ENCODE measurements at regions not wholly inside any gene's neighbourhood (a gene's known extent, or its start where the extent isn't known, plus 50 kb on each side); places are given as distances from the start of the nearest gene placed in this dataset.
"Not testable (repeated sequence)": the region's sequence is repeated elsewhere in the genome, so short reads cannot be mapped to it uniquely, and the experiment has no call there.

DNA sequence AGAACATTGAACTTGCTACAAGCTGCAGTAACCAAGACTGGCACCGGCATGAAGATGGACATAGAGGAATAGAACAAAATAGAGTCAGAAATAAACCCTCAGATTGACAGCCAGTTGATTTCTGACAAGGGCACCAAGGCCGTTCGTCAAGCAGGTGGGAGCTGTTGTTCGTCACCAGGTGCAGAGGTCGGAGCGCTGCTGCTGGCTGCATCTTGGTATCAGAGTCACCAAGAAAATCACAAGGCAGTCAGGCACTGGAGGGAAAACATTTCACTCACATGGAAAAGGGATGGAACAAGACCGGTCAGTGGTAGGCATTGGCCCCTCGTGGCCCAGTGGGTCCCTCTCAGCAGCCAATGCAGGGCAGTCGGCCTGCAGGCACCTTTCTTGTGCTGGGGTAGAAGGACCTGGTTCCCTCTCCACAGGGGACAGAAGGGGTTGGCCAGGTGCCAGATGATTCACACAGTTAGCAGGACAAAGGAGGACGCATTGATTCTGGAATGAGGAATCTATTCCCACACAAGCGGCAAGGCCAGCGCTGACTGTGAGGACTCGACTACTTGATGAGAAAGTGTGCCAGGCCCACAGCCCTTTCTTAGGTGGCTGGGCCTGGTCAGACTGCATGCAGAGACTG is 115.8 kb upstream of the FGF3 start:
- no peak for DNase-seq

DNA sequence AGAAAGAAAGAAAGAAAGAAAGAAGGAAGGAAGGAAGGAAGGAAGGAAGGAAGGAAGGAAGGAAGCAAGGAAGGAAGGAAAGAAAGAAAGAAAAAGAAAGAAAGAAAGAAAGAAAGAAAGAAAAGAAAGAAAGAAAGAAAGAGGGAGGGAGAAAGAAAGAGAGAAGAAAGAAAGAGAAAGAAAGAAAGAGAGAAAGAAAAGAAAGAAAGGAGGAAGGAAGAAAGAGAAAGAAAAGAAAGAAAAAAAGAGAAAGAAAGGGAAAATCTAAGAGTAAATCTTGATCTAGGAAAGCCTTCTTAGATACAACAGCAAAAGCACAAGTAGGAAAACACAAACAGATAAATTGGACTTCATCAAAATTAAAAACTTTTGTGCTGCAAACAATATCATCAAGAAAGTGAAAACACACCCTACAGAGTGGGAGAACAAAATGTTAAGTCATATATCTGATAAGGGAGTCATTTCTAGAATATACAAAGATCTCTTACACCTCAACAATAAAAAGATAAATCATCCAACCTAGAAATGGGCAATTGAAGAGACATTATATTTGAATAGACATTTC is 116.8 kb upstream of the FGF3 start:
- DNase-seq, result no peak

DNA sequence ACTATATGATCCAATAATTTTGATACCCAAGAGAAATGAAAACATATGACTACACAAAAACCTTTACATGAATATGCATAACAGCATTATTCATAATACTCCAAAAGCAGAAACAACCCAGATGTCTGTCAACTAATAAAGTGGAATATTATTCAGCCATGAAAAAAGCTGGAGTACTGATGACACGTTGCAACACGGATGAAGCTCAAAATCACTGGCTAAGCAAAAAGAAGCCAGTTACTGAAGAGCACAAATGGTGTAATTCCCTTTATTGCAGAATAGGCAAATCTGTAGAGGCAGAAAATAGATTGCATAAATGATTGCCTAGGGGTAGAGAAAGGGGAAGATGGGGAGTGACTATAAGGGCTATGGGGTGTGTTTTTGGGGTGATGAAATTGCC is 117.6 kb upstream of the FGF3 start:
- no peak for DNase-seq

DNA sequence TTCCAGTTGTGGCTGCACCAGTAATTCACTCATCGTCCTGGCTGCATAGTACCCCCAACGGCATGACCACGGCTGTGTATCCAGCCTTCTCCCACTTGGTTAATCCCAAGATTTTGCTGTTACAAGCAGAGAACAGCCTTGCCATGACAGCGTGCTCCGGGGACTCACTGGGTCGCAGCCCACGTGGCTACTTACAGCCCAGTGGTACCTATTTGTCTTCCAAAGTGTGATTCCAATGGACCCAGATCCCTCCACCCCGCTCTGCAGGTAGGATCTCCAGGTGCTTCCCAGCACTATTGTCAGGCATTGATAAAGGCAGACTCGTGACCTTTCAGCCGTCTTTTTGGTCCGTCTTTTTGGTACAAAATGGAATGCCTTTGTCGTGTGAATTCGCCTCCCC is 119.0 kb upstream of the FGF3 start:
- DNase-seq, result no peak

DNA sequence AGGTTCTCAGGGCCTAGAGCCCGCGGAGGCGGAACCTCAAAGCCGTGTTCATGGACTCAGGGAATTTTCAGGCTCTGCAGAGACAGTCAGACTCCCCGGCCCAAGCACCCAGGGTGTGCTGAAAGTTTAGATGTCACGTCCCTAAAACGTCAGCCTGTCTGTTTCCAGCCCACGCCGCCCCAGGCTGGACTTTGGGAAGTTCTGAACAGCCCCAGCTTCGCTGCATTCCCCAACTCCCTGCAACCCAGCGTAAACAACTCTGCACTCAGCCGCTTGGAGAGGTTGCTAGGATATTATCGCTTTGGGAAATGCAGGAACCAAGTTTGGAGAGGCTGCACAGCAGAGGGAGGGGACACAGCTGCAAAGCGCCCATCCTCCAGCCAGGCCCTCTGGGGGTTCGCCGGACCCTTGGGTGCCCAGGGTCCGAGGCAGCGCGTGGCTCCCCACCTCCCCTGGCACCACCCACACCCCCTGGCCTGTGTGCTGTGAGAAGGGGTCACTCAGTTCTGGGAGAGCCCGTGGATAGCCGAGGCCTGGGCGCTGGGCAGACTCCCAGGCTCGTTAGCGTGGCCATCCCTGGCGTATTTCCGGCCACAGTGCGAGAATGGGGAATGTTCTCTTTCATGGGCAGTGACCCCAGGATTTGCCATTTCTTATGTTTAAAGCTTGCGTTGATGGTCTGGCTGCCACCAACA is 120.5 kb upstream of the FGF3 start:
- DNase-seq, result no peak

DNA sequence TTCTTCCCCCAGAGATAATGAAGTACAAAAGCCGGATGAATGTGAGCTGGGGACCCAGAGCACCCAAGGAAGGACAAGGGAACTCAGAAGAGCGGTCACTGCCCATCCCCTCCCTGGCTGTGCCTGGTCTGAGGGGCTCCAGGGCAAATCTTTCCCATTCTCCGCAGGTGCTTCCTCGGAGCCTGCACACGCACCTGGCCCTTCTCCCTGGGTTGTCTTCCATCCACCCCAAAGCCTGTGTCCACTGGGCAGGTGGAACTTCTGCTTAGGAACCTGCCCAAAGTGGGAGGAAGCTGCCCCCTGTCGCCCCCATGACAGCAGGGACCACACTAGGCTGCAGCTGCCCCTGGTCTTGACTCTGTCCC is 121.0 kb upstream of the FGF3 start:
- DNase-seq, result no peak

DNA sequence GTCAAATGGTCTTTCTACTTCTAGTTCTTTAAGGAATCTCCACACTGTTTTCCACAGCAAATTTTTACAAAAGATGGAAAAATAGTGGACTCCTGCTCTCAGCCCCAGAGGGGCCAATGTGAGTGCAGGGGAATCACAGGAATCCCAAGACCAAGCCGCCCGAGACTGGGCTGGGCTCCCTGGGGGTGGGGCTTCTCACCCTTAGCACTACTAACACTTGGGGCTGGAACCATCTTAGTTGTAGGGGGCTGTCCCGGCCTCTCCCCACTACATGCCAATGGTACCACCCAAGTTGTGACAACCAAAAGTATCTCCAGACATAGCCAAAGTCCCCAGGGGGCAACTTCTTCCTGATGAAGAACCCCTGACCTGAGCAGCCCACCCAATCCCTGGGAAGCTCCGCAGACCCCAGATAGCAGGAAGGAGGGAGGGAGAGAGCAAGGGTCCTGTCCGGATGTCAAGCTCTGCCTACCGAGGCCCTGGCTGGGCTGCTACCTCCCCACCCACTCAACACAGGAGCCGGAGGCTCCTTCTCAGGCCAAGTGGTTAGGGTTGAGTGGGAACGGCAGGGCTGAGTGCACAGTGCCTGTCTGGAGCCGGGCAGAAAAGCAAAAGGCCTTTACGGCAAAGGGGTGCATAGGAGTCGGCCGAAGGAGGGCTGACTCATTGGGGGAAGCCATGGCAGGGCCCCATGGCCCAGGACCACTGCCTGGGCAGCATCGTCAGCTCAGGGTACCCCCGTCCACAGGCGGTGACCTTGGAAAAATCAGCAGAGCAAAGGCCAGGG is 122.5 kb upstream of the FGF3 start:
- no peak for DNase-seq

DNA sequence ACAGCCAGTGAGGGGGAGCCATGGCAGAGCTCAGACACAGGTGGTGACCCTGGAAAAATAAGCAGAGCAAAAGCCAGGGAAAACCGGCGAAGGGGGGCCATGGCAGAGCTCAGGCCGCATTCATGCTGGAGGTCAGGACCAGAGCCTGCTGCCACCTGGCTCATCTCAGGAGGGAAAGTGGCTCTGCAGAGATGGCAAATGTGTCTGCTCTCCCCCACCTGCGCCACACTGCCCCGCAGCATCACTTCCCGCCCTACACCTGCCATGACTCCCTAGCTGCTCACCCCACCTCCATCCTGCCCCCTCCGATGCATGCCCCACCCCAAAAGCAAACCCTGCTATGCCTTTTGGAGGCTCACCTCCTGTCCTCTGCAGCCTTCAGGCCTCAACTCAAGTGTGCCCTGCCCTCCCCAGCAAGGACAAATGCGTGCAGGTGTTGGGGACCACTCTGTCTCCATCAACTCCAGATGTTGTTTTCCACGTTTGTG is 123.2 kb upstream of the FGF3 start:
- no peak for DNase-seq

DNA sequence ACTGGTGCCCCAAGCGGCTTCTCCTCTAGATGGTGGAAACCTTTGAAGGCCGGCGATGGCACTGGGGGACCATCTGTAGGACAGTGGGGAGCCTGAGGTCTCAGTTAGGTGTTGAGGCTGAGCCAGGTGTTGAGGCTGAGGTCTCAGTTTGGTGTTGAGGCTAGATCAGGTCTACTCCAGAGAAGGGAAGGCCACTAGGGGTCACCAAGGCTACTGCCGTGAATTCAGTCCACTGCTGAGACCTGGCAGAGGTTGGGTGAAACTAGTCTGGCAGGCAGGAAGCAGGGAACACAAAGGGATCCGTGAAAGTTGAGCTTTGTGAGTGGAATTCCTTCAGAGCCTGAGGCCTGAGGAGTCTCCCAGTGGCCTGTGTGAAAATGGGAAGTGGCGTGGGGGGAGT is 123.8 kb upstream of the FGF3 start:
- no peak for DNase-seq

DNA sequence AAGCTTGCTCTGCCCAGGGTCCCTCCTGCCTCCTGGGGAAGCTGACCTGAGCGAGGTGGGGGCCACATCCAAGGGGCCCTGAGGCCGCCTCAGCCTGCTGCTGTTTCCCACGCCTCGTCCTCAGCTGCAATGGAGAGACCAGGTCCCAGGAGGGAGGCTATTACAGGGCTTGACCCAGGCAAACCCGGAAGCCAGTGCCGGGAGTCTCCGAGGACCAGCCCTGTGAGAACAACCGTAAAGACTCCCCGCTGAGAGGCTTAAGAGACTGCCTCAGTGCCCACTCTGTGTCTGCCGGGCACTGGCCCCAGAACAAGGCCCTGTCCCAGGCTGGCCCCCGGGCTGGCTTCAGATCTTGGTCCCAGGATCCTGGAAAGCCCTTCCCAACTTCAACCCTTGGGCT is 124.3 kb upstream of the FGF3 start:
- no peak for DNase-seq

DNA sequence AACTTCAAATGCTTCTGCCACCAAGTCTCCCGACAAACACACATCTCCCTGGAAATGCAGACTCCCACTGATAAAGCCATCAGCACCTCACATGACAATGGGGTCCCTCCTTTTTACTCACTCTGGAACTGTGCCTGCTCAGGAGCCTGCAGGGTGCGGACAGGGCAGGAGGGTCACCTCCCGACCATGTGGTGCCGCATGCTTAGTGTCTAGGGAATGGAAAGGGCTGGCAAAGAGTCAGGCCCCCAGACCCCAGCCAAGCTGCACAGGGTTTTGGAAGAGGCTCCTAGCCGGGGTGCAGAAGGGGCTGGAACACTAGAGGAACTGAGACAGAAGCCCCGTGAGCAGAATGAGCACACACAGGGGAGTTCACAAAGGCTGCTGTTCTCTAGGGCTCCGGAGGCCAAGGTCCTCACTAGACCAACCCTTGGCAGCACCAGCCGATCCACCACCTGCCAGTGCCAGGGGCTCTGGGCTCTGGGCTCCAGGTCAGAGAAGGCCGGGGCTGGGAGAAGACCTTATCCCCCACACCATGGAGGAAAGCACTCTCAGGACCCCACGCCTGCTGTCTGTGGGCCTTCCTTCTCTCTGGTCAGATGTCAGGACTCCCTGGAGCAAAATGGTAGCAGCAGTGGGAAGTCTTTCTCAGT is 125.1 kb upstream of the FGF3 start:
- no peak for DNase-seq

DNA sequence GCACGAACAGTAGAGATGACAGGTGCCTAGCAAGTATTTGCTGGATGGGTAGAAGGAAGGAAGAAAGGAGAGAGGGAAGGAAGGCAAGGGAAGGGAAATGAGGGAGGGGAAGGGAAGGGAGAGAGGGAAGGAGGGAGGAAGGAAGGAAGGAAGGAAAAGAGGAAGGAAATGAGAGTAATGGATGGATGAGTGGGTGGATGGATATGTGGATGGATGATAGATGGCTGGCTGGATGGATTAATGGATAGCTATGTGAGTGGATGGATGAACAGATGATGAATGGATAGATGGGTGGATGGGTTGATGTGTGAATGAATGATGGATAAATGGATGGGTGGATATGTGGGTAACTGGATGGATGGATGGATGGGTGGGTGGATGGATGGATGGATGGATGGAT is 125.9 kb upstream of the FGF3 start:
- no peak for DNase-seq

DNA sequence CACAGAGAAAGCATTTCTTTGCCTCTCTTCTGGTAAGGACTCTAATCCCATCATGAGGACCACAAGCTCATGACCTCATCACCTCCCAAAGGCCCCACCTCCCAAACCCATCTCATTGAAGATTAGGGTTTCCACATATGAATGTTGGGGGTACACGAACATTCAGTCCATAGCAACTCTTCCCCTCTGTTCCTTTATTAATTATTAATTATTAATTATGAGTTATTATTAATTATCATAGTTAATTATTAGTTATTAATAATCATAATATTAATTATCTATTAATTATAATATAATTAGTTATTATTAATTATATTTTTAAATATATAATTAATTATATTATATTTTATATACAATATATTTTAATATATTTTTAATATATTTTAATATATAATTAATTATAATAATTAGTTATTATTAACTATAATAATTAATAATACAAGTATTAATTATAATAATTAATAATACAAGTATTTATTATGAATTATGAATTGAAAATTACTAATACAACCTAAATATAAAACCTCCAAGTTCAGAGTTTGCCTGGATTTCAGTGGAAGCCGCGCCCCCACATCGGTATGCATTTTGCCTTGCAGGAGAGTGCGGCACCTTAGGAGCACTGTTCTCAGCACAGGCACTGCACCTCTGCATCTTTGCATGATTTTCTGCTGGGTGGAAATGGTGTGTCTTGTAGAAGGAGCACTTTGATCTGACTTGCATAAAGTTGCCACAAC is 128.0 kb upstream of the FGF3 start:
- no peak for DNase-seq

DNA sequence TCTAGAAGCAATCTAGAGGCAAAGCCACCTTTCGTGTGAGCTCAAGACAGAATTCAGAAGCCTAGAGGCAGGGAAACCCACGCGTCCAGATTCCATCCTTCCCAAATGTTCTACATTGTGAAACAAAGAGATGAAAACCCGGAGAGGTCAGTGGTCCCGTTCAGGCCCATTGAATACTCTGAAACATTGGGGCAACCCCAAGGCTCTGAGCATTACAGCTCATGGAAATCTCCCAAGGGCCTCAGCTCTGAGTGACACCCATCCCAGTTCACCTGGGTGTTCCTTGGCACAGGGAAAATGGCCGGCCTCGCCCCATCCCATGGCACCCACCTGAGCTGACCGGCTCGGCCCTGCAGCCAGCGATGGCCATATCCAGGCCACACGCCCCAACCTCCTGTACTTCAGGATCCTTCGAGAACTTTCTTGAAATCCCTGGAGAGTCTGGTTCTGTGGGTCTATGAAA is 128.6 kb upstream of the FGF3 start:
- DNase-seq, result no peak

DNA sequence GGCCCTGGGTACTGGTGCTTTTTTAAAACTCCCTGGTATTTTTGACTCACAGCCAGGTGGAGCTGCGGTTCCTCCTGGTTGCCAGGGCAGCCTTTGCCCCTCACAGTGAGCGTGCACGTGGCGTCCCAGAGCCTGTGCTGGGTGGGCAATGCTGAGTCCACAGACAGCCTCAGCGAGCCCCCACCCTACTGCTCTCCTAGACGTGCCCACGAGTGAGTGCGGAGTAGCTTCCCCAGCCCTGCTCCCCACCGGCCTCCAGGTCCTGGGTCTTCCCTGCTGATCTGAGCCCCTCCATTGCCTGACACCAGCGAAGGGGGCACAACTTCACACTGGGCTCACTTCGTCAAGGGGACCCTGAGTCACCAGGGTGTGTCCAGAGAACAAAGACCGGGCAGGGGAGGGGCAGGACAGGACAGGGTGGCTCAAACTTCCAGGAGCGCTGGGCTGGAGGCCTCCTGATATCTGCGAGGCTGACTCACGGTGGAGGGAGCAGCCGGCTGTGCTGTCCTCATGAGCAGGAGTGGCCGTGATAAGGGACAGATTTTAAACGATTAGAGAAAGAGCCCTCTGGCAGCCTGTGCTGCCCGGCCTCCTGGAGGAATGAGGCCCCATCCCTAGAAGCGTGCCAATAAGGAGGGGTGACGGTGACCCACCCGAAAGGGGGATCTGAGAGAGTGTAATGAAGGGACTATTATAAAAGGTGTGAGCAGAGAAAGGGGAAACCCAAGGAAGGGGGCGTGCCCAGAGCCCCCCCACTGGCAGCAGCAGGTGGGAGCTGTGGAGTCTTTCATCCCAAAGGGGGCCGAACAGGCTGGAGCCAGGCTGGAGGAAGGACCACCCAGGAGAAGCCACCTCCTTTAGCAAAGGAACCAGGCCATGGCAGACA is 129.3 kb upstream of the FGF3 start:
- no peak for DNase-seq

DNA sequence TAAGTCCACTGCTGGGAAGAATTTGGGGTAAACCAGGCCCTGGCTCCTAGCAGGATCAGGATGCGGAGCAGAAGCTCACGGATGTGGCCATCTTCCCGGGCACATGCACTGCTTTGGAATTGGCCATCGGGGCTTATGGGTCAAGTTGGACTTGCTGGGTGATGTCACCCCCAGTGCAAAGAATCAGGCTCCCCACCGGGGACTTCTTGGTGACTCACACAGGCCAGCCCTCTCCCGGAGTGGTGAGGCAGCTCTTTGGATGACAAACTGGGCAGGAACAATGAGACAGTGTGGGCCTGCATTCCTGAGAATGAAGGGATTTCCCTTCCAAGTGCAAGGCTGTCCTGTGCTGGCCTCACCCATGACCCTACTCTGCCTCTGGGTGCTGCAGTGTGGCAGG is 128.8 kb upstream of the ANO1 start:
- no peak for DNase-seq

DNA sequence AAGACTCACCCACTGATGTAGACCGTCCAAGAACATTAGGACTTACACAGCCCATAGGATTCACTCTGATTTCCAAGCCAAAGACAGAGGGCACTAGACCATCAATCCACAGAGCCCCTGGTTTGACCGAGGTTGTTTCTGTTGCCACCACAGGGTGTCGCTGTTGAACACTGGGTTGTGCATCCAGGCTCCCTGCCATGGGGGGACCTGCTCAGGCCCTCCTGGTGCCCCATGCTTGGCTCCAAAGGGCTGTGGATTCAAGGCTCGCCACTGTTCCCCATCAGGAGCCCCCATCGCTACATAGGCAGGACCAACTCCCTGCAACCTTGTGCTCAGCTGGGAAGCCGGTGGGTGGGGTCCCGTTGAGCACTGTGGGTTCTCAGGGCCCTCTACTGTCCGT is 128.0 kb upstream of the ANO1 start:
- DNase-seq, result no peak

DNA sequence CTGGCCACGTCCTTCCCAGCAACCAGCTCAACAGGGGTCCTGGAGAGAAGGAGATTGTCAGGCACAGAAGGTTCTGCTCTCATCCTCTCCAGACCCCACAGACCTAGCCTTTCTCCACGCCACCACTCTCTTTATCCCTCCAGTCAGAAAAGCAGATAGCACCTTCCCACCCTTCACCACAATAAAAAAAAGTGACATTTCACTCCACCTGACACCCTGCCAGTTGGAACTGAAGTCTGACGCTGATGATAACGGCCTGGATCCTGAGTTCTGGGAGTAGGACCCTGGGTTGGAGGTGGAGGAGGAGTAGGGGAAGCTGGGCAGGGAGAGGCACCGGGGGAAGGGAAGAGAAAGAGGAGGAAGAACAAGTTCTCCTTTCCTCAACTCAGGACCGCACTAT is 127.5 kb upstream of the ANO1 start:
- no peak for DNase-seq

DNA sequence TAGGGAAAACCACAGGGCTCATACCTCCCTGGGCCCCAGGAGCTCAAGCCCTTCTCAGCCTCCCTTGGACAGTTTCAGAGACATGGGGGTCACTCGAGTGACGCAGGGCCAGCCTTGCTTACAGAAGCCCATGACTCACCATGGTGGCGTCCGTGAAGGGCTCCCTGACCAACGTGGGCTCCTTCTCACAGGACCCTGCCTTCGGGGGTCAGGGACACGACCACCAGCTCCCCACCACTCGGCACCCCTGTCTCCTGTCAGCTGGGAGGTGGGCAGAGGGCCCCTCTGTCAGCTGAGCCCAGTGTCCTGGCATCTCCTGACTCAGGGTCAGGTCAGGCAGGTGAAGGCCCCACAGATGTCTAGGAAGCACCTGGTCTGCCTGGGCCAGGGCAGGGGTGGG is 126.3 kb upstream of the ANO1 start:
- DNase-seq, result no peak

DNA sequence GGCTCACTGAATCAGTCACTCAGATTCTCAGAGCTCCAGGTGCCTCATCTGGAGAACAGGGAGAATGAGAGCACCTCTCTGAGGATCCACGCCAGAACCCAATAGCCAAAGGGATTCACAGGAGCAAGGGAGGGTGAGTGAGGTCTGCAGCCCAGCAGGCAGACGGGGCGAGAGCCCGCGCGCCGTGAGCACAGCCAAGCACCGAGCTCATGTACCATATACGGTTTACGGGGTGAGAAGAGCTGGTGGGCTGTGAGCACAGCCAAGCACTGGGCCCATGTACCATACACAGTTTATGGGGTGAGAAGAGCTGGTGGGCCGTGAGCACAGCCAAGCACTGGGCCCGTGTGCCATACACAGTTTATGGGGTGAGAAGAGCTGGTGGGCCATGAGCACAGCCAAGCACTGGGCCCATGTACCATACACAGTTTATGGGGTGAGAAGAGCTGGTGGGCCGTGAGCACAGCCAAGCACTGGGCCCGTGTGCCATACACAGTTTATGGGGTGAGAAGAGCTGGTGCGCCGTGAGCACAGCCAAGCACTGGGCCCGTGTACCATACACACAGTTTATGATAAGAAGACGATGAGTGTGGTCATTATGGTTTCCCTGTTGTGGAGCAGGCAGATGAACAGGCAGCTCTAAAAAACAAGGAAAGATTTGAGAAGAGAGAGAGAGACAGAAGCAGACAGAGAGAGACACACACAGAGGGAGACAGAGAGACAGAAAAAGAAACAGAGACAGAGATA is 125.7 kb upstream of the ANO1 start:
- not testable (repeated sequence) for DNase-seq

DNA sequence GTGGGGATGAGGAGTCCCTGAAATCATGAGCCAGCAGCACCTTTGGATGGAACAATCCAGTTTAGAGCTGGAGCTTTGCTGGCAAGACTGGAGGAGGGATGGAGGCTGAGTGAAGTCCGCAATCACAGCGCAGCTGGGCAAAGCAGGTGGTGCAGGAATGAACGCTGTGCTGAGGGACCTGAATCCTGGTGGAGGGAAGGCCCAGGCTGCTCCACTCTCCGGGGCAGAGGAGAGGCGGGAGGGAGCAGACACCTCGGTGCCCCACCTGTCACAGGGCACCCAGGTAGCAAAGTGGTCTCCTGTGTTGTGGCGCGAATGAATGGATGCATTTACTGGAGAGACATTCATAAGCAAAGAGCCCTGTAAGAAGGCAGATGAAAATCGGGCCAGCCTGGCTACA is 124.8 kb upstream of the ANO1 start:
- no peak for DNase-seq
